ENCODE measurements at regions not wholly inside any gene's neighbourhood (a gene's known extent, or its start where the extent isn't known, plus 50 kb on each side); places are given as distances from the start of the nearest gene placed in this dataset.

DNA sequence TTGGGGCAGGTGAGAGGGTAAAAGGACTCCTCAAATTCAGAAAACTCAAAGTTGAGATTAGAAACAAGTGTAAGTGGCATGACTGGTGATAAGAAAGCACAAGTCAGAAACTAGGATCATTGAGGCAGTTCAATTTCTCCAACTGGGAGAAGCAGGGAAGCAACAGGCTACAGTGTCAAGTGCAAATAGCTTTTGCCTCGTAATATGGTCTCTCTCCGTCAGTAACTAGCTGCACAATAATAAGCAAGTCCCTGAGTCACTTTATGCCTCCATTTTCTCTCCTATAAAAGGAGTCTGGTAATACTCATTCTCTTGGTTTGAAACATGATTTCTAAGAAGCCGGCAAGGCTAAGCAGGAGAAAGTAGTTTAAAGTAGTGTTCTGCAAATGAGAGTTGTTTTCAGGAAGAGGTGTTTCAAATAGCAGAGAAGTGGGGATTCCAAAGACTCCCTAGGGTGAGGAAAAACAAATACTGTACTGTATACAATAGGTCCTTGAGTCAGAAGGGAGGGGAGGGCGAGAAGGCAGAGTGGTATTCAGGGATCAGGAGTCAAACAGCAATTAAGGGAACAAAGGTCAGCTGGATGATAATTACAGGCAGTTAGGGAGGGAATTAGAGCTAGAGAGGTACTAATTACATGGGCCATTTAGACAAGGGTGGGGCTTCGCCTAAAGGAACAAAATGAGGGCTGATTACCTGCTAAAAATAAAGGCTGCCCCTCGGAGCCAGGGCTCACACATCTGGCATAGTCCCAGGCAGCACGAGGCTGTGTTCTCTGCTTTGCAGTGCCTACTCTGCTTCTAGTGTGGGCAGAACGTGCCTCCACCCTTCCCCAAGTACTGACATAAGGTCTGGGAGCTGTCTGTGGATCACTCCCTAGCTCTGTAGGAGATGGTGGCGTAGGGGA, 96.0 kb upstream of the BDNF start:
- Histone ChIP-seq H3K27ac (ENCODE audit: low read depth, low read length) (no peak overlapping the region), H3K27me3 (ENCODE audit: control insufficient read depth, insufficient read depth, low read length) (peaks cover 3% of the 10 kb centered on the region), H3K9me3 (ENCODE audit: control insufficient read depth, insufficient read depth, low read length) (no peaks in the 10 kb centered on the region), H3K4me3 (ENCODE audit: low read depth, low read length) (no peak overlapping the region), H3K4me1 (ENCODE audit: control insufficient read depth, insufficient read depth, low read length) (no peaks in the 10 kb centered on the region), H3K36me3 (ENCODE audit: control insufficient read depth, insufficient read depth, low read length) (no peaks in the 10 kb centered on the region)
- WGBS (ENCODE audit: insufficient coverage), result 11% methylated on average over 5 of the region's 9 CpGs
- DNase-seq (ENCODE audit: low read depth in 4 of 6, low spot score in 6 of 6), result peak in 2 of 6 donors; percentile 0 to 29

DNA sequence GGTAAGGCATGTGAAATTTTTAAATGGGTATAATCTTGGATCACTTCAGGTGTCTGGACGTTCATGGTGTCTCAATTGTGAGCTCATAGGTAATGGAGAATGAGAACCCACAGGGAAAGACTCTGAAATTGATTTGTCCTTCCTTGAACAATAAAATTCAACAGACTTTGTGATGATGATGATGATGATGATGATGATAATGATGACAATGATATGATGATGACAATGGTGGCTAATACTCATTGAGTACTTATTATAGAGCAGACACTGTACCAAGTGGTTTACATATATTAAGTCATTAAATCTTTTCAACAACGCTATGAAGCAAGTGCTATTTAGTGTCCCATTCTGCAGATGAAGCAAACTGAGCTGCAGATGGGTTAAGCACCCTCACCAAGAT, 86.6 kb upstream of the BDNF start:
- no peaks in the 10 kb centered on the region for H3K4me1 ChIP-seq (ENCODE audit: control insufficient read depth, insufficient read depth, low read length)
- H3K4me3 ChIP-seq (ENCODE audit: low read depth, low read length), result no peak overlapping the region
- no peak overlapping the region for H3K27ac ChIP-seq (ENCODE audit: low read depth, low read length)
- 67% methylated on average over 1 of the region's 2 CpGs for WGBS (ENCODE audit: insufficient coverage)
- no peaks in the 10 kb centered on the region for H3K36me3 ChIP-seq (ENCODE audit: control insufficient read depth, insufficient read depth, low read length)
- H3K9me3 ChIP-seq (ENCODE audit: control insufficient read depth, insufficient read depth, low read length), result no peaks in the 10 kb centered on the region
- H3K27me3 ChIP-seq (ENCODE audit: control insufficient read depth, insufficient read depth, low read length), result no peaks in the 10 kb centered on the region
- no peak for DNase-seq (ENCODE audit: low read depth in 4 of 6, low spot score in 6 of 6)

- WGBS (ENCODE audit: insufficient coverage), result 97% methylated on average over 2 of the region's 2 CpGs
- no peaks in the 10 kb centered on the region for H3K4me1 ChIP-seq (ENCODE audit: control insufficient read depth, insufficient read depth, low read length)
- H3K9me3 ChIP-seq (ENCODE audit: control insufficient read depth, insufficient read depth, low read length), result no peaks in the 10 kb centered on the region
- H3K4me3 ChIP-seq (ENCODE audit: low read depth, low read length), result no peak overlapping the region
- no peak for DNase-seq (ENCODE audit: low read depth in 4 of 6, low spot score in 6 of 6)
- H3K36me3 ChIP-seq (ENCODE audit: control insufficient read depth, insufficient read depth, low read length), result no peaks in the 10 kb centered on the region
- H3K27me3 ChIP-seq (ENCODE audit: control insufficient read depth, insufficient read depth, low read length), result no peaks in the 10 kb centered on the region
- no peak overlapping the region for H3K27ac ChIP-seq (ENCODE audit: low read depth, low read length)
These were observed 86.1 kb upstream of the BDNF start for GRCh38 chr11:27786331-27786730.

- no peaks in the 10 kb centered on the region for H3K27me3 ChIP-seq (ENCODE audit: control insufficient read depth, insufficient read depth, low read length)
- no peak overlapping the region for H3K4me3 ChIP-seq (ENCODE audit: low read depth, low read length)
- H3K36me3 ChIP-seq (ENCODE audit: control insufficient read depth, insufficient read depth, low read length), result no peaks in the 10 kb centered on the region
- no peaks in the 10 kb centered on the region for H3K4me1 ChIP-seq (ENCODE audit: control insufficient read depth, insufficient read depth, low read length)
- peak in 1 of 6 donors; percentile 66 for DNase-seq (ENCODE audit: low read depth in 4 of 6, low spot score in 6 of 6)
- H3K27ac ChIP-seq (ENCODE audit: low read depth, low read length), result no peak overlapping the region
- no CpG with 5 or more reads among the region's 5 CpGs for WGBS (ENCODE audit: insufficient coverage)
- no peaks in the 10 kb centered on the region for H3K9me3 ChIP-seq (ENCODE audit: control insufficient read depth, insufficient read depth, low read length)
These were observed 83.6 kb upstream of the BDNF start for GRCh38 chr11:27783701-27784355.

DNA sequence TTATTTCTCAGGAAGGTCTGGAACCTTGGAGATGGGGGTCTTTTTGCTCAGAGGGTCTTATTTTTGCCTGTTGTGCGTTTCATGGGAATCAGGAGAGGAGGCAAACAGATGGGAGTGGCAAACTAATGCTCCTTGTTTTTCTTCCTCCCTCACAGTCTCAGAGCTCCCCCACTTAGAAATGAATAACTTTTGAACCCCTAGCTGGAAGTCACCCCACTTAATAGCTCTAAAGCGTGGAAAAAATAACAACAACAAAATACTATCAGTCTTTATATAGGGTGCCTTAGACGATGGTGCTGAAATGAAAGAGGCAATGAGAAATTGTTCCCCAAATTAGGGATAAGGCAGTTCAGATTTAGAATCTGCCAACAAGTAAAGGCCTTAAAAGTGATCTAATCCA, 76.8 kb upstream of the BDNF start:
- H3K27me3 ChIP-seq (ENCODE audit: control insufficient read depth, insufficient read depth, low read length), result no peaks in the 10 kb centered on the region
- no peaks in the 10 kb centered on the region for H3K9me3 ChIP-seq (ENCODE audit: control insufficient read depth, insufficient read depth, low read length)
- no peak overlapping the region for H3K27ac ChIP-seq (ENCODE audit: low read depth, low read length)
- no CpG with 5 or more reads among the region's 3 CpGs for WGBS (ENCODE audit: insufficient coverage)
- H3K4me1 ChIP-seq (ENCODE audit: control insufficient read depth, insufficient read depth, low read length), result no peaks in the 10 kb centered on the region
- H3K36me3 ChIP-seq (ENCODE audit: control insufficient read depth, insufficient read depth, low read length), result no peaks in the 10 kb centered on the region
- DNase-seq (ENCODE audit: low read depth in 4 of 6, low spot score in 6 of 6), result no peak
- H3K4me3 ChIP-seq (ENCODE audit: low read depth, low read length), result no peak overlapping the region

DNA sequence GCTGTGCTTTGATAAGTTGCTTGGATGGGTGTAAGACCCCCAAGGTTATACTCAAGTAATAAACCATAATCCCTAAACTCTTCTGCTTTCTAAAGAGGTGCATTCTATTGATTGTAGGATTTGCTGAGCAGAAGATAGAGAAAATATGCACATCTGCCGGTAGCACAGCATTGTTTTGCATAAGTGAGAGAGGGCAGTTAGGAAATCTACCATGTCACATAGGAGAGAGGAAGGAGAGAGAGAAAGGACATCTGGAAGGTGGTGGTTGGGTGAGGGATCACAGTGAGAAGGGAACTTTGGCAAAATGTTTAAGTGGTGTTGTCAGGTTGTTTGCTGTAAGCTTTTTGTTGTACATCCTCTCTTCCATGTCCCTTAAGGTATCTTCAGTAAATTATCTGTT, 73.6 kb upstream of the BDNF start:
- DNase-seq (ENCODE audit: low read depth in 4 of 6, low spot score in 6 of 6), result no peak
- no peaks in the 10 kb centered on the region for H3K36me3 ChIP-seq (ENCODE audit: control insufficient read depth, insufficient read depth, low read length)
- H3K9me3 ChIP-seq (ENCODE audit: control insufficient read depth, insufficient read depth, low read length), result no peaks in the 10 kb centered on the region
- H3K4me1 ChIP-seq (ENCODE audit: control insufficient read depth, insufficient read depth, low read length), result no peaks in the 10 kb centered on the region
- no peak overlapping the region for H3K4me3 ChIP-seq (ENCODE audit: low read depth, low read length)
- no peak overlapping the region for H3K27ac ChIP-seq (ENCODE audit: low read depth, low read length)
- WGBS (ENCODE audit: insufficient coverage), result 90% methylated on average over 1 of the region's 1 CpG
- H3K27me3 ChIP-seq (ENCODE audit: control insufficient read depth, insufficient read depth, low read length), result no peaks in the 10 kb centered on the region

DNA sequence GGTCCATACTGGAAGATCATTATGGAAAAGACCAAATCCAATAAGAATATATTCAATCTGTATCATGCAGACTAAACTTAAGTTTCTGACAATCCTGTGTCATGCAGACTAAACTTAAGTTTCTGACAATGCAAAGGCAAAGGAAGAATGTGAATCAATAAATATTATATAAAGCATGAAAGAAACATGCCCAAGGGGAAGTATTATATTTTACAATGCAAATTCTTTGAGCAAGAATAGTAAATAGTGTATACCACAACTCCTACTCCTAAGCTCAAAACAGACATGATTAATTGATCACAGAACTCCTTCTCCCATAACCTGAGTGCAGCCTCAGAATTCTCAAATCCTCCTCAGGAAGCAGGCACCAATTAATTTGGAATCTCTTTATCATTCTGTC, 71.3 kb upstream of the BDNF start:
- Histone ChIP-seq H3K4me1 (ENCODE audit: control insufficient read depth, insufficient read depth, low read length) (no peaks in the 10 kb centered on the region), H3K4me3 (ENCODE audit: low read depth, low read length) (no peak overlapping the region), H3K27ac (ENCODE audit: low read depth, low read length) (no peak overlapping the region), H3K9me3 (ENCODE audit: control insufficient read depth, insufficient read depth, low read length) (no peaks in the 10 kb centered on the region), H3K36me3 (ENCODE audit: control insufficient read depth, insufficient read depth, low read length) (no peaks in the 10 kb centered on the region), H3K27me3 (ENCODE audit: control insufficient read depth, insufficient read depth, low read length) (no peaks in the 10 kb centered on the region)
- no peak for DNase-seq (ENCODE audit: low read depth in 4 of 6, low spot score in 6 of 6)

GRCh38 chr11:27770576-27770975, 70.3 kb upstream of the BDNF start:
- no peaks in the 10 kb centered on the region for H3K36me3 ChIP-seq (ENCODE audit: control insufficient read depth, insufficient read depth, low read length)
- H3K4me3 ChIP-seq (ENCODE audit: low read depth, low read length), result no peak overlapping the region
- H3K4me1 ChIP-seq (ENCODE audit: control insufficient read depth, insufficient read depth, low read length), result no peaks in the 10 kb centered on the region
- H3K27ac ChIP-seq (ENCODE audit: low read depth, low read length), result no peak overlapping the region
- DNase-seq (ENCODE audit: low read depth in 4 of 6, low spot score in 6 of 6), result no peak
- H3K9me3 ChIP-seq (ENCODE audit: control insufficient read depth, insufficient read depth, low read length), result no peaks in the 10 kb centered on the region
- WGBS (ENCODE audit: insufficient coverage), result 77% methylated on average over 3 of the region's 4 CpGs
- no peaks in the 10 kb centered on the region for H3K27me3 ChIP-seq (ENCODE audit: control insufficient read depth, insufficient read depth, low read length)

GRCh38 chr11:27763736-27764135, 63.5 kb upstream of the BDNF start:
- Histone ChIP-seq H3K27me3 (ENCODE audit: control insufficient read depth, insufficient read depth, low read length) (no peaks in the 10 kb centered on the region), H3K27ac (ENCODE audit: low read depth, low read length) (no peak overlapping the region), H3K36me3 (ENCODE audit: control insufficient read depth, insufficient read depth, low read length) (no peaks in the 10 kb centered on the region), H3K4me1 (ENCODE audit: control insufficient read depth, insufficient read depth, low read length) (no peaks in the 10 kb centered on the region), H3K4me3 (ENCODE audit: low read depth, low read length) (no peak overlapping the region), H3K9me3 (ENCODE audit: control insufficient read depth, insufficient read depth, low read length) (no peaks in the 10 kb centered on the region)
- no peak for DNase-seq (ENCODE audit: low read depth in 4 of 6, low spot score in 6 of 6)

GRCh38 chr11:27761356-27761755, 61.1 kb upstream of the BDNF start:
- 100% methylated on average over 3 of the region's 6 CpGs for WGBS (ENCODE audit: insufficient coverage)
- no peaks in the 10 kb centered on the region for H3K27me3 ChIP-seq (ENCODE audit: control insufficient read depth, insufficient read depth, low read length)
- no peaks in the 10 kb centered on the region for H3K4me1 ChIP-seq (ENCODE audit: control insufficient read depth, insufficient read depth, low read length)
- no peak overlapping the region for H3K27ac ChIP-seq (ENCODE audit: low read depth, low read length)
- no peaks in the 10 kb centered on the region for H3K36me3 ChIP-seq (ENCODE audit: control insufficient read depth, insufficient read depth, low read length)
- H3K9me3 ChIP-seq (ENCODE audit: control insufficient read depth, insufficient read depth, low read length), result no peaks in the 10 kb centered on the region
- H3K4me3 ChIP-seq (ENCODE audit: low read depth, low read length), result no peak overlapping the region
- peak in 1 of 6 donors; percentile 24 for DNase-seq (ENCODE audit: low read depth in 4 of 6, low spot score in 6 of 6)
